Ectodermal cell (in vitro differentiated cells): ENCODE measurements at regions not wholly inside any gene's neighbourhood (a gene's known extent, or its start where the extent isn't known, plus 50 kb on each side); places are given as distances from the start of the nearest gene placed in this dataset.

ENCODE experiments used
- H3K27ac ChIP-seq: 2 replicates; pipeline ENCODE4 v1.7.0; 2013; ENCODE audit warnings: mild to moderate bottlenecking, low read depth, low read length; ENCODE audit not compliant: insufficient read depth, poor library complexity, severe bottlenecking
- H3K27me3 ChIP-seq: 2 replicates; pipeline ENCODE4 v1.7.0; 2013; ENCODE audit warnings: mild to moderate bottlenecking, low read length; ENCODE audit not compliant: insufficient read depth, control insufficient read depth, poor library complexity, severe bottlenecking
- H3K36me3 ChIP-seq: one replicate; pipeline ENCODE4 v1.7.0; 2013; ENCODE audit warnings: low read length; ENCODE audit not compliant: control insufficient read depth, insufficient read depth
- H3K4me1 ChIP-seq: one replicate; pipeline ENCODE4 v1.7.0; 2013; ENCODE audit warnings: low read length; ENCODE audit not compliant: control insufficient read depth, insufficient read depth
- H3K4me3 ChIP-seq: 2 replicates; pipeline ENCODE4 v1.7.0; 2013; ENCODE audit warnings: low read depth, low read length, control low read depth; ENCODE audit not compliant: insufficient read depth
- H3K9me3 ChIP-seq: 2 replicates; pipeline ENCODE4 v1.7.0; 2013; ENCODE audit warnings: mild to moderate bottlenecking, low read length, moderate library complexity; ENCODE audit not compliant: control insufficient read depth
- WGBS, 2 experiments: methylation state at CpG; one replicate each; pipeline ENCODE4 v1.1.7; 2013; ENCODE audit warnings: missing lambda C conversion rate in 2 of 2; 5-methylcytosine and 5-hydroxymethylcytosine counted together

DNA sequence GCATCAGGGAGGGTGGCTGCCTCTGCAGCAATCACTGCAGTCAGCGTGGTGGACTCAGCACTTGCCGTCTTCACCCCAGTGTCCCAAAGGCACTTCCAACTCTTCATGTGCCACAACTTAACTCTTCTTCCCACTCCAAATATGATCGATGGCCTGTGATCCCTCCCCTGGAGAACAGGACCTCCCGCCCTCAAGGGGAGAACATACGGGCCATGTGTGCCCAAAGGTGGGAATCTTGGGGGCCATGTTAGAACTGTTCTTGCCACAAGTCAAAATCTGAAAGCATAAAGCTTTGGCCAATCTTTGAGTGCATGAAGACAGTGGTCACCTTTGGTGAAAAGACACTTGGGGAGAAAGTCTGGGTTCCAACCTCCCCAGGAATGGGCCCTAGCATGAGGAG, 368.5 kb upstream of the MGMT start:
- H3K9me3 ChIP-seq, result no peaks in the 10 kb centered on the region
- no peaks in the 10 kb centered on the region for H3K36me3 ChIP-seq
- H3K27ac ChIP-seq, result no peak overlapping the region
- WGBS, 2 experiments, result 93 to 95% methylated on average over 5 of the region's 5 CpGs
- no peaks in the 10 kb centered on the region for H3K27me3 ChIP-seq
- no peak overlapping the region for H3K4me3 ChIP-seq
- H3K4me1 ChIP-seq, result no peaks in the 10 kb centered on the region

GRCh38 chr10:129099486-129099885, 367.6 kb upstream of the MGMT start:
- Histone ChIP-seq H3K4me1 (no peaks in the 10 kb centered on the region), H3K9me3 (no peaks in the 10 kb centered on the region), H3K36me3 (no peaks in the 10 kb centered on the region), H3K4me3 (no peak overlapping the region), H3K27ac (no peak overlapping the region), H3K27me3 (no peaks in the 10 kb centered on the region)
- 94 to 95% methylated on average over 3 to 5 of the region's 5 CpGs for WGBS, 2 experiments

DNA sequence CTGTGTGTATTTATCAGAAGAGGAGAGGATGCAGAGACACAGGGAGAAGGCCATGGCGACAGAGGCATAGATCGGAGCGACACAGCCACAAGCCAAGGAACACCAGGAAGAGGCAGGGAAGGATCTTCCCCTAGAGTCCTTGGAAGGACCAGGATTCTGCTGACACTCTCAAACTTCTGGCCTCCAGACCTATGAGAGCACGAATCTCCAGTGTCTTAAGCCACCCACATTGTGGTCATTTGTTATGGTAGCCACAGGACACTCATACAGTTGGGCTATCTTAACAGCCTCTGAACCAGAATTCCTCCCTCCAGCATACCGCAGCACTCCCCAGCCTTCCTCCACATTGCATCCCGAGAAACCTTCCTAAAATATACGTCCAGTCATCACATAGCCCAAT, 367.0 kb upstream of the MGMT start:
- H3K4me1 ChIP-seq, result no peaks in the 10 kb centered on the region
- no peaks in the 10 kb centered on the region for H3K27me3 ChIP-seq
- H3K36me3 ChIP-seq, result no peaks in the 10 kb centered on the region
- no peak overlapping the region for H3K4me3 ChIP-seq
- WGBS, 2 experiments, result 95% methylated on average over 7 of the region's 7 CpGs
- H3K9me3 ChIP-seq, result no peaks in the 10 kb centered on the region
- no peak overlapping the region for H3K27ac ChIP-seq

DNA sequence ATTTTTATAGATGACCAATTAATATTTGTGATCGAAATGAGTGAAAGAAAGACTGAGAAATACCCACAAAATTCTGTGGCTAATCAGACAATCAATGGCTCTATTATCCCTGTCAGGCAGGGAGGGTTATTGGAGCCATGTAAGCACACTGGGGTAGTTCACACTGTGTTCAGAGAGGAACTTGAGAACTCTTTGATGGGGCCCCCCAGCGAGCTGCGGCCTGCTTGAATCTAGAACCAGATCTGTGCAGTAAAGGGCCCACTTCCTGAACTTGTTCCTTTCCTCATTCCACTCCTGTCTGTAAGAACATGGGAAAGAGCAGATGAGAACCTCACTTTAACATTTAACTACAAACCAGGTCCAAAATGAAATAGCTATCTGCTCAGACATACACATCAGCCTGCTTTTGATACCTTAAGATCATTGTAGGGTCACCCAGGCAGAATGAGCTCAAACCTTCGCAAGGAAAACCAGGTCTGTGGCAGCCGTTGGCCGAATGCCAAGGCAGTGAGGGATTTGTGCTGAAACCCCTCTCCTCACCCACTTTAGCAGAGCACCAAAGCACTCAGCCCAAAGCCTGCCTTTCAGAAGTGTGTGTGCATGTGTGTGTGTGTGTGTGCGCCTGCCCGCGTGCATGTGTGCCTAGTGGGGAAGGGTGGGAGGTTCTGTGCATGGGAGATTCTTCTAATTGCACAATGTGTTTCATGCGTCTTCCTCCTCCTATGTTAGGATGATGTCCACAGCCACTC, 365.6 kb upstream of the MGMT start:
- WGBS, 2 experiments, result 89 to 93% methylated on average over 10 of the region's 10 CpGs

DNA sequence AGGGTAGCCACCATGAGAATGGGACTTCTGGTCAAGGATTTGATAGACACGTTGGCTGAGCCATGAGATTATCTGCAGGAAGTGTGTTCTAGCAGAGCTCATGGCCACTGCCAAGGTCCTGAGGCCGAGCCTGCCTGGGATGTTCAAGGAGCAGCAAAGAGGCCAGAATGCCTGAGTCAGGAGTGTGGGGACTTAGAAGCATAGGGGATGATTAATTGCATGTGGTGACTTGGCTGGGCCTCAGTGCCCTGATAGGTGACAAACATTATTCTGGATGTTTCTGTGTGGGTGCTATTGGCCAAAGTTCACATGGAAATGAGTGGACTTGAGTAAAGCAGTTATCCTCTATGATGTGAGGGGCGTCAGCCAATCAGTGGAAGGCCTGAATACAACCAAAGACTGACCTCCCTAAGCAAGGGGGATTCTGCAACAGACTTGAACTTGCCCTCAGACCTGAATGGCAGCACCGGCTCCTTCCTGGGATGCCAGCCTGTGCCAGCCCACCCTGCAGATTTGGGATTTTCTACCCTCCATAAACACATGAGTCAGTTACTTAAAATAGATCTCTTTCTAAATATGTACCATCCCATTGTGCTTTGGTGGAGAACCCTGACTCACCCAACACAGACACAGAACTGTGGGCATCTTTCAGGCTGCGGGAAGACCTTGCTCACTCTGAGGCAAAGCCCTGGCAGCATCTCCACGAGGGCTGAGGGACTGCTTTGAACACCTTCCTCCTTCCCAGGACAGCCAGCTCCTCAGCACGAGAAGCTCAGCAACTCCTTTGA, 363.9 kb upstream of the MGMT start:
- Histone ChIP-seq H3K36me3 (no peaks in the 10 kb centered on the region), H3K27me3 (no peaks in the 10 kb centered on the region), H3K9me3 (no peaks in the 10 kb centered on the region), H3K4me1 (no peaks in the 10 kb centered on the region), H3K27ac (no peak overlapping the region), H3K4me3 (no peak overlapping the region)
- 91 to 92% methylated on average over 6 to 7 of the region's 7 CpGs for WGBS, 2 experiments

More for the DNA sequence above, 365.6 kb upstream of the MGMT start:
- H3K4me1 ChIP-seq, result no peaks in the 10 kb centered on the region
- no peaks in the 10 kb centered on the region for H3K9me3 ChIP-seq
- H3K4me3 ChIP-seq, result no peak overlapping the region
- H3K27me3 ChIP-seq, result no peaks in the 10 kb centered on the region
- H3K36me3 ChIP-seq, result no peaks in the 10 kb centered on the region
- no peak overlapping the region for H3K27ac ChIP-seq

- Histone ChIP-seq H3K27me3 (no peaks in the 10 kb centered on the region), H3K4me1 (no peaks in the 10 kb centered on the region), H3K36me3 (no peaks in the 10 kb centered on the region), H3K9me3 (no peaks in the 10 kb centered on the region), H3K4me3 (no peak overlapping the region), H3K27ac (no peak overlapping the region)
- WGBS, 2 experiments, result 81 to 82% methylated on average over 9 of the region's 9 CpGs
Measured at GRCh38 chr10:129104266-129105045, 362.6 kb upstream of the MGMT start.

GRCh38 chr10:129105266-129105665, 361.8 kb upstream of the MGMT start:
- H3K27ac ChIP-seq, result no peak overlapping the region
- H3K4me3 ChIP-seq, result no peak overlapping the region
- H3K36me3 ChIP-seq, result no peaks in the 10 kb centered on the region
- H3K4me1 ChIP-seq, result no peaks in the 10 kb centered on the region
- H3K9me3 ChIP-seq, result no peaks in the 10 kb centered on the region
- 82 to 100% methylated on average over 1 to 2 of the region's 2 CpGs for WGBS, 2 experiments
- no peaks in the 10 kb centered on the region for H3K27me3 ChIP-seq

GRCh38 chr10:129106314-129106713, 360.7 kb upstream of the MGMT start:
- Histone ChIP-seq H3K9me3 (no peaks in the 10 kb centered on the region), H3K36me3 (no peaks in the 10 kb centered on the region), H3K27ac (no peak overlapping the region), H3K4me3 (no peak overlapping the region), H3K4me1 (no peaks in the 10 kb centered on the region), H3K27me3 (no peaks in the 10 kb centered on the region)
- WGBS, 2 experiments, result 95 to 100% methylated on average over 4 of the region's 4 CpGs

- no peaks in the 10 kb centered on the region for H3K4me1 ChIP-seq
- H3K36me3 ChIP-seq, result no peaks in the 10 kb centered on the region
- H3K4me3 ChIP-seq, result no peak overlapping the region
- no peaks in the 10 kb centered on the region for H3K27me3 ChIP-seq
- H3K9me3 ChIP-seq, result no peaks in the 10 kb centered on the region
- H3K27ac ChIP-seq, result no peak overlapping the region
- WGBS, 2 experiments, result 61 to 62% methylated on average over 3 of the region's 3 CpGs
Measured at GRCh38 chr10:129107525-129107924, 359.5 kb upstream of the MGMT start.

GRCh38 chr10:129108378-129108777, 358.7 kb upstream of the MGMT start:
- 92 to 94% methylated on average over 6 of the region's 6 CpGs for whole genome bisulfite sequencing, 2 experiments
- no peak overlapping the region for H3K4me3 ChIP-seq
- H3K27me3 ChIP-seq, result no peaks in the 10 kb centered on the region

More at GRCh38 chr10:129108378-129108777, 358.7 kb upstream of the MGMT start:
- Histone ChIP-seq H3K36me3 (no peaks in the 10 kb centered on the region), H3K27ac (no peak overlapping the region), H3K9me3 (no peaks in the 10 kb centered on the region), H3K4me1 (no peaks in the 10 kb centered on the region)
